ENCODE measurements at regions not wholly inside any gene's neighbourhood (a gene's known extent, or its start where the extent isn't known, plus 50 kb on each side); places are given as distances from the start of the nearest gene placed in this dataset.

DNA sequence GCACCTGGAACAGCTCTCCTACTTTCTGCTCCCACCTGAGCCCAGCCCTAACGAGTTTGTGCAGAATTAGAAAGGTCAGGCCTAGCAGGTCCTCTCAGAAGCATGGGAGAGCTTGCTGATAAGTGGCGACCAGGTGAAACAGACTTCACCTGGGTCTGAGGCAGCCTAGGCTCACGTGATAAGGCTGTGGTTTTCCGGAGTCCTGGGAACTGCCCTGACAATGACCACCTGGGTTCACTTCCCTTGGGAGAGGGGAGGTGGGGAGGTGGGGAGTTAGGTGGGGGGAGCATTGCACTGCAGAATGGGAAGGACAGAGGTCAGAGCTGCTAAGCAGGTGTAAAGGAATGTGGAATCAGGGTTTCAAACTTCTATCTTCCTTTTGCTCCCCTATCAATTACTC is 152.9 kb upstream of the MAP1B start:
- H3K27ac ChIP-seq, result no peak overlapping the region
- H3K27me3 ChIP-seq, result no peaks in the 10 kb centered on the region
- H4K20me1 ChIP-seq, result no peaks in the 10 kb centered on the region
- H3K36me3 ChIP-seq, result no peaks in the 10 kb centered on the region
- no peak overlapping the region for H3K9ac ChIP-seq
- TF ChIP-seq Cebpa-rat (IDR thresholded peaks at IDR 0.05), result no peak
- H3K4me3 ChIP-seq, result no peak overlapping the region
- no peaks in the 10 kb centered on the region for H3K4me1 ChIP-seq
- H3K4me2 ChIP-seq, result no peak overlapping the region
- peaks cover 4% of the 10 kb centered on the region for H3K9me3 ChIP-seq

DNA sequence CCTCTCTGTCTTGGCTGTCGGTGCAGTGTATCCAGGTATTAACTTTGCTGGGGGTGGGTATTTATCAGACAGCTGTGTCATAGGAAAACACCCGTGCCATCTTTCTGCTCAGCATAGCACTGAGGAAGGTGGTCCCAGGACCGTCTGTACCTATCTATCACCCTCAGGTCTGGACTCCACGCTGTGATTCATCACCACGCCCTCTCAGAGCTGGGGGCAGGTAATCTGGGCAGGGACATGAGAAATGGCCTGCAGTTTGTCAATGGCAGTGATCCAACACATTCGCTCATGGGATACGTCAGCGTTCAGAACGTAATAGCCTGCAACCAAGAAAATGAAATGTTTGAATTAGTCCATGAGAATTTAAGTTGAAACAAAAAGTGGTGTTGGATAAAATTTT is 151.6 kb upstream of the MAP1B start:
- no peak overlapping the region for H3K27ac ChIP-seq
- H3K4me3 ChIP-seq, result no peak overlapping the region
- no peaks in the 10 kb centered on the region for H4K20me1 ChIP-seq
- H3K9ac ChIP-seq, result no peak overlapping the region
- no peaks in the 10 kb centered on the region for H3K36me3 ChIP-seq
- no peaks in the 10 kb centered on the region for H3K27me3 ChIP-seq
- H3K9me3 ChIP-seq, result peaks cover 3% of the 10 kb centered on the region; the same call in 1 of the 2 replicates
- H3K4me1 ChIP-seq, result no peaks in the 10 kb centered on the region
- no peak overlapping the region for H3K4me2 ChIP-seq
- no peak for TF ChIP-seq Cebpa-rat (IDR thresholded peaks at IDR 0.05)

- Histone ChIP-seq H4K20me1 (no peaks in the 10 kb centered on the region), H3K4me3 (no peak overlapping the region), H3K27me3 (no peaks in the 10 kb centered on the region), H3K4me2 (no peak overlapping the region), H3K36me3 (no peaks in the 10 kb centered on the region), H3K4me1 (no peaks in the 10 kb centered on the region), H3K9me3 (no peaks in the 10 kb centered on the region), H3K9ac (no peak overlapping the region), H3K27ac (no peak overlapping the region)
- TF ChIP-seq Cebpa-rat (IDR thresholded peaks at IDR 0.05), result no peak
Observed at GRCh38 chr5:71957292-71957898, 149.9 kb upstream of the MAP1B start.

- Histone ChIP-seq H3K4me1 (no peaks in the 10 kb centered on the region), H3K4me2 (no peak overlapping the region), H4K20me1 (no peaks in the 10 kb centered on the region), H3K27me3 (no peaks in the 10 kb centered on the region), H3K4me3 (no peak overlapping the region), H3K36me3 (no peaks in the 10 kb centered on the region), H3K27ac (no peak overlapping the region), H3K9me3 (no peaks in the 10 kb centered on the region), H3K9ac (no peak overlapping the region)
- no peak for TF ChIP-seq Cebpa-rat (IDR thresholded peaks at IDR 0.05)
Observed at GRCh38 chr5:71960195-71960594, 147.1 kb upstream of the MAP1B start.

DNA sequence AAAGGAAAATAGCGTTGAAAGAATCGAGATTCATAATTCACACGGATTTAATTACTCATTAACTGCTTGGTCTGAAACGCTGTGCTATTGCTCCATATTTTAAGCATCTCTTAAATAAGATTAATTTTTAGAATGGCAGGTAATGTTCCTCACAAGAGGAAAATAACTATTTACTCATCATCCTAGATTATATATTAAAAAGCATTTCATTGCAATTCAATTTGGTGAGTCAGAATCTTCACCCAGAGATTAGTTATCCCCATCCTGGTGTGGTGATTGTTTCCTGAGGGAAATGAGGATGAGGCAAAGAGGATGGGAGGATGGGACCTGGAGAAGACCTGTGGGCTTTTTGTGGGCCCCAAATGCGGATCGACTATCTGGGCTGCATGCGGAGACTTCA is 145.5 kb upstream of the MAP1B start:
- Histone ChIP-seq H3K36me3 (no peaks in the 10 kb centered on the region), H3K27me3 (no peaks in the 10 kb centered on the region), H3K4me2 (no peak overlapping the region), H4K20me1 (no peaks in the 10 kb centered on the region), H3K4me1 (no peaks in the 10 kb centered on the region), H3K9me3 (no peaks in the 10 kb centered on the region), H3K27ac (no peak overlapping the region), H3K4me3 (no peak overlapping the region), H3K9ac (no peak overlapping the region)
- TF ChIP-seq Cebpa-rat (IDR thresholded peaks at IDR 0.05), result no peak

- Histone ChIP-seq H3K27ac (no peak overlapping the region), H4K20me1 (no peaks in the 10 kb centered on the region), H3K4me3 (no peak overlapping the region), H3K4me2 (no peak overlapping the region), H3K9me3 (no peaks in the 10 kb centered on the region), H3K4me1 (no peaks in the 10 kb centered on the region), H3K27me3 (no peaks in the 10 kb centered on the region), H3K9ac (no peak overlapping the region), H3K36me3 (no peaks in the 10 kb centered on the region)
- no peak for TF ChIP-seq Cebpa-rat (IDR thresholded peaks at IDR 0.05)
Observed at GRCh38 chr5:71969460-71969859, 137.8 kb upstream of the MAP1B start.

DNA sequence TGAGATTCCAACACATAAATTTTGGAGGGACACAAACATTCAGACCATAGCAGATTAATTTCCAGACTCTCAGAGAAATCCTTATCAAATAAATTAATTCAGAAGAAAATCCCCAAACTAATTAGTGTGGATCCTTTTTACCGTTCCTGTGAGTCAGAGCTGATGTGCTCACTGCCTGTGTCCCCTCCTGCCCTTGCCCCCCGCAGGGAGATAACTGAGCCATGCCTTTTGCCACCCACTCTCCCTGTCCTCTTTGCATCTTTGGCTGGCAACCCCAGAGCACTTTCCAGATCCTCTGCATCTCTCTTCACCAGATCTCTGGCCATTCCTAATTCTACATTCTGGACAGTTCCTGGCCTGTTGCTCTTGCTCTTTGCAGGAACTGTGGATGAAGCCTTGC is 135.4 kb upstream of the MAP1B start:
- Histone ChIP-seq H3K27me3 (no peaks in the 10 kb centered on the region), H3K27ac (no peak overlapping the region), H3K36me3 (no peaks in the 10 kb centered on the region), H3K4me2 (no peak overlapping the region), H3K4me3 (no peak overlapping the region), H3K9ac (no peak overlapping the region), H4K20me1 (no peaks in the 10 kb centered on the region), H3K4me1 (no peaks in the 10 kb centered on the region), H3K9me3 (no peaks in the 10 kb centered on the region)
- no peak for TF ChIP-seq Cebpa-rat (IDR thresholded peaks at IDR 0.05)

DNA sequence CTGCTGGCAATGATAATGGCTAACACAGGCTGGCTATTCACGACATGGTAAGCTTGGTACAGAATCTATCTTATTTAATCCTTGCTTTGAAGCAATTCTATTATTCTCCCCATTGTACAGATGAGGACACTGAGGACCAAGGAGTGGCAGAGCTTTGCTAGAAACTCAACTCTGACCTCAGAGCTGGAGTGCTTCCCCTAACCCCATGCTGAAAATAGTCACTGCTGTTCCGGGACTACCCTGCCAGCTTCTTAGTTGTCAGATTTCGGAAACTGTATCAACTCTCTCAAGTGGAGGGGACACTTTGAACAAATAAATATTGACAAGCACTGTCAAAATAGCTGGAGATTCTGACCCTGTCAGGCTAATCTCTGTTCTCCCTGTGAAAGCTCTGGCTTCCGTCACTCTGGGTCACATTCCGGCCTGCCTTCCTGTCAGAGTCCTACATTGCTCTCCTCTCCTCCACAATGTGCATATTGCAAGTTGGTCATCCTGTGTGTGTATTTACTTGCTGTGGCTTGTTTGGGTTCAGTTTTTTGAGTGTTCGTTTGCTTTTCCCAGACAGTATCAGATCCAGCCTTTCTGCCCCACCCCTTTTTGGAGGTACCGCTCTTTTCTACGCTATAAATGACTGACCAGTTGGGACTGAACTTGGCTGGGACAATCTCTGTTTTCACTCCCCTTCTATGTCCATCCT is 134.3 kb upstream of the MAP1B start:
- no peaks in the 10 kb centered on the region for H3K36me3 ChIP-seq
- H3K4me1 ChIP-seq, result no peaks in the 10 kb centered on the region
- H3K4me3 ChIP-seq, result no peak overlapping the region
- no peak for TF ChIP-seq Cebpa-rat (IDR thresholded peaks at IDR 0.05)
- H4K20me1 ChIP-seq, result no peaks in the 10 kb centered on the region
- no peak overlapping the region for H3K9ac ChIP-seq
- H3K27me3 ChIP-seq, result no peaks in the 10 kb centered on the region
- H3K9me3 ChIP-seq, result no peaks in the 10 kb centered on the region
- no peak overlapping the region for H3K27ac ChIP-seq
- no peak overlapping the region for H3K4me2 ChIP-seq

- Histone ChIP-seq H3K4me1 (no peaks in the 10 kb centered on the region), H3K4me3 (no peak overlapping the region), H3K9ac (no peak overlapping the region), H3K9me3 (no peaks in the 10 kb centered on the region), H3K27ac (no peak overlapping the region), H3K4me2 (no peak overlapping the region), H4K20me1 (no peaks in the 10 kb centered on the region), H3K36me3 (no peaks in the 10 kb centered on the region), H3K27me3 (no peaks in the 10 kb centered on the region)
- TF ChIP-seq Cebpa-rat (IDR thresholded peaks at IDR 0.05), result no peak
Observed at GRCh38 chr5:71973563-71973962, 133.7 kb upstream of the MAP1B start.

- H3K9ac ChIP-seq, result no peak overlapping the region
- H3K4me3 ChIP-seq, result no peak overlapping the region
- no peaks in the 10 kb centered on the region for H3K9me3 ChIP-seq
- no peak for TF ChIP-seq Cebpa-rat (IDR thresholded peaks at IDR 0.05)
- H3K27me3 ChIP-seq, result no peaks in the 10 kb centered on the region
- no peak overlapping the region for H3K4me2 ChIP-seq
- no peaks in the 10 kb centered on the region for H3K36me3 ChIP-seq
- no peak overlapping the region for H3K27ac ChIP-seq
- H3K4me1 ChIP-seq, result no peaks in the 10 kb centered on the region
- no peaks in the 10 kb centered on the region for H4K20me1 ChIP-seq
Observed at GRCh38 chr5:71974165-71974564, 133.1 kb upstream of the MAP1B start.
